PC-9 (cell line): ENCODE measurements at regions not wholly inside any gene's neighbourhood (a gene's known extent, or its start where the extent isn't known, plus 50 kb on each side); places are given as distances from the start of the nearest gene placed in this dataset.

Experiments used
- BruUV-seq: library from RNA; stranded (reverse); fragments of 400-500 nt; replicated peaks from 2 replicates; lab custom pipeline; 2021; lab: Mats Ljungman, UMichigan
- CTCF ChIA-PET: fragments of 300-600 bp; sonication (Branson Sonifier 250); formaldehyde crosslinking; loops from one replicate; lab custom pipeline; 2022; ENCODE audit warnings: antibody characterized with exemption; lab: Charles Lee
- POLR2A ChIA-PET: fragments of 300-600 bp; sonication (Branson Sonifier 250); formaldehyde crosslinking; loops from one replicate; lab custom pipeline; 2022; ENCODE audit warnings: antibody characterized with exemption; ENCODE audit not compliant: unreplicated experiment; lab: Charles Lee
- DNase-seq, 2 experiments: peaks; one replicate each; pipeline versions ENCODE4 v3.0.0 to v3.0.0-alpha.2; 2015 to 2022; ENCODE audit warnings: mixed read lengths in 1 of 2
- H2AFZ ChIP-seq: fragments of 200-600 bp; sonication (generic); 2 replicates; pipeline ENCODE4 v1.8.1; 2017; ENCODE audit warnings: antibody characterized with exemption
- H3F3A ChIP-seq: fragments of 200-600 bp; sonication (generic); 2 replicates; pipeline ENCODE4 v1.8.1; 2017; ENCODE audit warnings: antibody characterized with exemption, mild to moderate bottlenecking, low read depth; ENCODE audit not compliant: insufficient read depth
- H3K27ac ChIP-seq: fragments of 200-600 bp; sonication (generic); 2 replicates; pipeline ENCODE4 v1.6.1; 2016; ENCODE audit warnings: mixed run types
- H3K27me3 ChIP-seq: fragments of 200-600 bp; sonication (generic); 2 replicates; pipeline ENCODE4 v1.6.1; 2016; ENCODE audit warnings: low read depth, mixed run types; ENCODE audit not compliant: insufficient read depth
- H3K36me3 ChIP-seq: fragments of 200-600 bp; sonication (generic); 2 replicates; pipeline ENCODE4 v1.6.1; 2016; ENCODE audit warnings: low read depth, mixed run types
- H3K4me1 ChIP-seq: fragments of 200-600 bp; sonication (generic); replicated peaks from 2 replicates; pipeline ENCODE4 v1.6.1; 2016; ENCODE audit warnings: mixed run types; ENCODE audit not compliant: insufficient read depth
- H3K4me2 ChIP-seq: fragments of 200-600 bp; sonication (generic); 2 replicates; pipeline ENCODE4 v1.6.1; 2017; ENCODE audit warnings: mixed run types
- H3K4me3 ChIP-seq: fragments of 200-600 bp; sonication (generic); 2 replicates; pipeline ENCODE4 v1.6.1; 2016; ENCODE audit warnings: mixed run types
- H3K79me2 ChIP-seq: fragments of 200-600 bp; sonication (generic); 2 replicates; pipeline ENCODE4 v1.6.1; 2017; ENCODE audit warnings: low read depth, mixed run types
- H3K9me2 ChIP-seq: fragments of 200-600 bp; sonication (generic); 2 replicates; pipeline ENCODE4 v1.8.1; 2017; ENCODE audit warnings: mild to moderate bottlenecking; ENCODE audit not compliant: insufficient read depth
- H3K9me3 ChIP-seq: fragments of 200-600 bp; sonication (generic); 2 replicates; pipeline ENCODE4 v1.8.1; 2016; ENCODE audit warnings: low read depth; ENCODE audit not compliant: insufficient read depth
- H4K20me1 ChIP-seq: fragments of 200-600 bp; sonication (generic); 2 replicates; pipeline ENCODE4 v1.8.1; 2017; ENCODE audit not compliant: insufficient read depth
- EZH2 ChIP-seq: fragments of 200-600 bp; sonication (generic); IDR thresholded peaks from 2 replicates; pipeline ENCODE4 v1.8.0; 2017; ENCODE audit warnings: antibody characterized with exemption, low read depth
- intact Hi-C: fragments of 100-400 bp; cut with micrococcal nuclease; formaldehyde crosslinking; loops from one replicate; pipeline ENCODE4 v1.10.0; 2022; ENCODE audit not compliant: unreplicated experiment
- TF ChIP-seq, protein P1 (sequence below): fragments of 200-600 bp; sonication (generic); conservative IDR thresholded peaks from 2 replicates; pipeline ENCODE4 v1.6.1; 2017; ENCODE audit warnings: mixed run types, antibody characterized with exemption, mild to moderate bottlenecking, moderate library complexity

DNA sequence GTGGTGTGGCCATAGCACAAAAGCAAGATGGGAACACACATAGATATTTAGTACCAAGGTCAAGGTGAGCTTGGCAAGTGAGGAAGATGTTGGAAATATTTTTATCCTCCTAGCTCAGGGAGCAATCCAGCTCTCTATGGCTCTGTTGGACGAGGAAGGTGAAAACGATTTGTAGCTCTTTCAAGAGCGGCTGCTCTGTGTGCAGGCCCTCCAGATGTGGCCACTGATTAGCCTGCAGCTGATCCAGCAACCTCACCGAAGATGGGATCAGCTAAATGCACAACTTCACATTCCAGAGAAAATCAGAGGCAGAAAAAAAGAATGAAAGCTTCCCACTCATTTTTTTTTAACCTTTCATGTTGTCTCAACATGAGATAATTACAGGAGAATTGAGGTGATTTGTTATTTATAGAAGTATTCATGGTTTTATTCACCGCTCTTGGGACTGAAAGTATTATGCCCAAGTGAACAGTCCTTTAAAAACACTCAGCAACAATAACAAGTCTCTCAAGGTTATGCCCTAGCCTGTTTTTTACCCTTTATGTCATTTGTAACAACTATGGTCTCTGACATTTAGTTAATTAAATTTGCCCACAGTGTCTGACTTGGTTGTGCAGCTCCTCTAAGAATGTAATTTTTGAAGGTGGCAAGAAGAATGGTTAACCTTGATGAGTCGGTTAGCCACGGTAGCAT is 213.6 kb upstream of the ADARB2 start:
- H4K20me1 ChIP-seq, result no peaks in the 10 kb centered on the region
- no peak overlapping the region for H3K27ac ChIP-seq
- H3K27me3 ChIP-seq, result 0 out of 2 replicates have a peak, but pooled peaks cover 3% of the 10 kb centered on the region
- H3K9me3 ChIP-seq, result no peaks in the 10 kb centered on the region
- intact Hi-C loops, result no loop called here
- no TSS peak for BruUV-seq
- H2AFZ ChIP-seq, result no peak overlapping the region
- no peaks in the 10 kb centered on the region for H3K79me2 ChIP-seq
- no peaks in the 10 kb centered on the region for H3K9me2 ChIP-seq
- ChIA-PET POLR2A (no interaction called here), CTCF (no interaction called here)
- no peaks in the 10 kb centered on the region for H3F3A ChIP-seq
- H3K4me2 ChIP-seq, result no peak overlapping the region
- H3K4me3 ChIP-seq, result no peak overlapping the region
- DNase-seq, result no peak
- H3K36me3 ChIP-seq, result no peaks in the 10 kb centered on the region
- TF ChIP-seq, protein P1, sequence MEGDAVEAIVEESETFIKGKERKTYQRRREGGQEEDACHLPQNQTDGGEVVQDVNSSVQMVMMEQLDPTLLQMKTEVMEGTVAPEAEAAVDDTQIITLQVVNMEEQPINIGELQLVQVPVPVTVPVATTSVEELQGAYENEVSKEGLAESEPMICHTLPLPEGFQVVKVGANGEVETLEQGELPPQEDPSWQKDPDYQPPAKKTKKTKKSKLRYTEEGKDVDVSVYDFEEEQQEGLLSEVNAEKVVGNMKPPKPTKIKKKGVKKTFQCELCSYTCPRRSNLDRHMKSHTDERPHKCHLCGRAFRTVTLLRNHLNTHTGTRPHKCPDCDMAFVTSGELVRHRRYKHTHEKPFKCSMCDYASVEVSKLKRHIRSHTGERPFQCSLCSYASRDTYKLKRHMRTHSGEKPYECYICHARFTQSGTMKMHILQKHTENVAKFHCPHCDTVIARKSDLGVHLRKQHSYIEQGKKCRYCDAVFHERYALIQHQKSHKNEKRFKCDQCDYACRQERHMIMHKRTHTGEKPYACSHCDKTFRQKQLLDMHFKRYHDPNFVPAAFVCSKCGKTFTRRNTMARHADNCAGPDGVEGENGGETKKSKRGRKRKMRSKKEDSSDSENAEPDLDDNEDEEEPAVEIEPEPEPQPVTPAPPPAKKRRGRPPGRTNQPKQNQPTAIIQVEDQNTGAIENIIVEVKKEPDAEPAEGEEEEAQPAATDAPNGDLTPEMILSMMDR, result no peak
- TF ChIP-seq EZH2, result no peak
- H3K4me1 ChIP-seq, result no peaks in the 10 kb centered on the region

- Histone ChIP-seq H3K4me3 (no peak overlapping the region), H3K9me2 (no peaks in the 10 kb centered on the region), H3K4me1 (no peaks in the 10 kb centered on the region), H3K36me3 (no peaks in the 10 kb centered on the region), H3K4me2 (no peak overlapping the region), H3K9me3 (no peaks in the 10 kb centered on the region), H2AFZ (no peak overlapping the region), H4K20me1 (no peaks in the 10 kb centered on the region), H3K27ac (no peak overlapping the region), H3K27me3 (0 out of 2 replicates have a peak, but pooled peaks cover 3% of the 10 kb centered on the region), H3K79me2 (no peaks in the 10 kb centered on the region), H3F3A (no peaks in the 10 kb centered on the region)
- intact Hi-C loops, result no loop called here
- TF ChIP-seq, protein P1, result no peak
- DNase-seq, result no peak
- POLR2A ChIA-PET, result no interaction called here
- CTCF ChIA-PET, result no interaction called here
- no TSS peak for BruUV-seq
Measured at GRCh38 chr10:1947464-1948003, 210.2 kb upstream of the ADARB2 start.

DNA sequence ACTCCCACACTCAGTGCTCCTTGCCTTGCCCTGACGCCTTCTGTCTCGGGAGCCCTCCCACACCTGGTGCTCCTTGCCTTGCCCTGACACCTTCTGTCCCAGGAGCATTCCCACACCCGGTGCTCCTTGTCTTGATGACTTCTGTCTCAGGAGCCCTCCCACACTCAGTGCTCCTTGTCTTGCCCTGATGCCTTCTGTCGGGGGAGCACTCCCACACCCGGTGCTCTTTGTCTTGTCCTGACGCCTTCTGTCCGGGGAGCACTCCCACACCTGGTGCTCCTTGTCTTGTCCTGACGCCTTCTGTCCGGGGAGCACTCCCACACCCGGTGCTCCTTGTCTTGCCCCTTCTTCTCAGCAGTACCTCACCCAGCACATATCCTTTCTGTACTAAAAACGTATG is 207.2 kb upstream of the ADARB2 start:
- H3K36me3 ChIP-seq, result no peaks in the 10 kb centered on the region
- no peaks in the 10 kb centered on the region for H3K9me3 ChIP-seq
- CTCF ChIA-PET, result no interaction called here
- BruUV-seq, result no TSS peak
- H3K4me1 ChIP-seq, result no peaks in the 10 kb centered on the region
- H4K20me1 ChIP-seq, result no peaks in the 10 kb centered on the region
- H2AFZ ChIP-seq, result no peak overlapping the region
- DNase-seq, result no peak
- TF ChIP-seq EZH2, result no peak
- TF ChIP-seq, protein P1, result no peak
- POLR2A ChIA-PET, result no interaction called here
- no peaks in the 10 kb centered on the region for H3K79me2 ChIP-seq
- H3K4me2 ChIP-seq, result no peak overlapping the region
- H3K27ac ChIP-seq, result no peak overlapping the region
- no peaks in the 10 kb centered on the region for H3K9me2 ChIP-seq
- peaks cover 9% of the 10 kb centered on the region; the same call in 1 of the 2 replicates for H3K27me3 ChIP-seq
- no peak overlapping the region for H3K4me3 ChIP-seq
- intact Hi-C loops, result no loop called here
- no peaks in the 10 kb centered on the region for H3F3A ChIP-seq
